Glutamatergic neuron (in vitro differentiated cells): ENCODE measurements at regions not wholly inside any gene's neighbourhood (a gene's known extent, or its start where the extent isn't known, plus 50 kb on each side); places are given as distances from the start of the nearest gene placed in this dataset.

Experiments
- DNase-seq: peaks from one replicate; pipeline ENCODE4 v3.0.0; 2022
- H3K27ac Mint-ChIP-seq: one replicate; pipeline ENCODE4 v1.8.0; 2020; ENCODE audit warnings: mild to moderate bottlenecking, mixed read lengths, inconsistent platforms; ENCODE audit not compliant: unreplicated experiment
- H3K27me3 Mint-ChIP-seq: one replicate; pipeline ENCODE4 v1.8.0; 2020; ENCODE audit warnings: mild to moderate bottlenecking, moderate library complexity, mixed read lengths, inconsistent platforms; ENCODE audit not compliant: unreplicated experiment
- H3K36me3 Mint-ChIP-seq: one replicate; pipeline ENCODE4 v1.8.0; 2020; ENCODE audit warnings: mild to moderate bottlenecking, mixed read lengths, inconsistent platforms; ENCODE audit not compliant: unreplicated experiment
- H3K4me1 Mint-ChIP-seq: one replicate; pipeline ENCODE4 v1.8.0; 2020; ENCODE audit warnings: mild to moderate bottlenecking, low read depth, mixed read lengths, inconsistent platforms; ENCODE audit not compliant: unreplicated experiment
- H3K4me3 Mint-ChIP-seq: one replicate; pipeline ENCODE4 v1.8.0; 2020; ENCODE audit warnings: mild to moderate bottlenecking, mixed read lengths, inconsistent platforms; ENCODE audit not compliant: unreplicated experiment
- H3K9me3 Mint-ChIP-seq: one replicate; pipeline ENCODE4 v1.8.0; 2020; ENCODE audit warnings: mild to moderate bottlenecking, moderate library complexity, mixed read lengths, inconsistent platforms; ENCODE audit not compliant: unreplicated experiment
- CTCF ChIP-seq: fragments of 200-600 bp; sonication (generic); IDR thresholded peaks from one replicate; pipeline ENCODE4 v1.5.0; 2021; ENCODE audit not compliant: partially characterized antibody, unreplicated experiment

- no peaks in the 10 kb centered on the region for H3K27me3 Mint-ChIP-seq
- no peaks in the 10 kb centered on the region for H3K36me3 Mint-ChIP-seq
- no peak for TF ChIP-seq CTCF
- no peak overlapping the region for H3K27ac Mint-ChIP-seq
- no peak overlapping the region for H3K4me3 Mint-ChIP-seq
- no peaks in the 10 kb centered on the region for H3K4me1 Mint-ChIP-seq
- no peak for DNase-seq
- H3K9me3 Mint-ChIP-seq: no peaks in the 10 kb centered on the region
Observed at GRCh38 chr16:74029115-74029792, 267.4 kb upstream of the PSMD7 start.

- H3K27ac Mint-ChIP-seq: no peak overlapping the region
- no peaks in the 10 kb centered on the region for H3K36me3 Mint-ChIP-seq
- H3K4me1 Mint-ChIP-seq: no peaks in the 10 kb centered on the region
- no peaks in the 10 kb centered on the region for H3K9me3 Mint-ChIP-seq
- no peaks in the 10 kb centered on the region for H3K27me3 Mint-ChIP-seq
- no peak for DNase-seq
- no peak for TF ChIP-seq CTCF
- H3K4me3 Mint-ChIP-seq: no peak overlapping the region
Observed at GRCh38 chr16:74026373-74027281, 270.0 kb upstream of the PSMD7 start.

- Mint-ChIP-seq H3K36me3 (no peaks in the 10 kb centered on the region), H3K27me3 (no peaks in the 10 kb centered on the region), H3K27ac (no peak overlapping the region), H3K4me1 (no peaks in the 10 kb centered on the region), H3K4me3 (no peak overlapping the region), H3K9me3 (no peaks in the 10 kb centered on the region)
- no peak for TF ChIP-seq CTCF
- DNase-seq: no peak
Observed at GRCh38 chr16:74024953-74025352, 271.7 kb upstream of the PSMD7 start.

GRCh38 chr16:74020095-74020670 is 276.4 kb upstream of the PSMD7 start:
- TF ChIP-seq CTCF: no peak
- peaks cover 1% of the 10 kb centered on the region for H3K36me3 Mint-ChIP-seq
- H3K27ac Mint-ChIP-seq: no peak overlapping the region
- no peaks in the 10 kb centered on the region for H3K9me3 Mint-ChIP-seq
- H3K4me3 Mint-ChIP-seq: no peak overlapping the region
- H3K4me1 Mint-ChIP-seq: no peaks in the 10 kb centered on the region
- no peak for DNase-seq
- H3K27me3 Mint-ChIP-seq: peaks cover 2% of the 10 kb centered on the region

GRCh38 chr16:74019612-74020011 is 277.0 kb upstream of the PSMD7 start:
- no peak overlapping the region for H3K27ac Mint-ChIP-seq
- peaks cover 2% of the 10 kb centered on the region for H3K27me3 Mint-ChIP-seq
- peaks cover 5% of the 10 kb centered on the region for H3K36me3 Mint-ChIP-seq

More at GRCh38 chr16:74019612-74020011, 277.0 kb upstream of the PSMD7 start:
- Mint-ChIP-seq H3K4me3 (no peak overlapping the region), H3K4me1 (no peaks in the 10 kb centered on the region), H3K9me3 (no peaks in the 10 kb centered on the region)
- TF ChIP-seq CTCF: no peak
- DNase-seq: no peak
